IMR-90 (cell line): ENCODE measurements at regions not wholly inside any gene's neighbourhood (a gene's known extent, or its start where the extent isn't known, plus 50 kb on each side); places are given as distances from the start of the nearest gene placed in this dataset.

Experiments used
- ATAC-seq: fragments of 200-7000 bp; cut with Tn5 transposase; 2 replicates; pipeline ENCODE4 v1.9.1; 2020; ENCODE audit warnings: low read depth, mild to moderate bottlenecking, moderate library complexity
- BruUV-seq: library from RNA; stranded (reverse); fragments of 400-500 nt; replicated peaks from 2 replicates; lab custom pipeline; 2021; lab: Mats Ljungman, UMichigan
- CTCF ChIA-PET: fragments of 300-600 bp; formaldehyde crosslinking; extraction: SDS; loops from one replicate; lab custom pipeline; 2021; ENCODE audit warnings: antibody characterized with exemption; lab: Yijun Ruan, JAX
- POLR2A ChIA-PET: fragments of 300-600 bp; sonication (Branson Sonifier 250); formaldehyde crosslinking; loops from one replicate; lab custom pipeline; 2022; ENCODE audit warnings: antibody characterized with exemption; ENCODE audit not compliant: unreplicated experiment; lab: Charles Lee
- DNase-seq: peaks from one replicate; pipeline ENCODE4 v3.0.0; 2013
- H2AFZ ChIP-seq: replicated peaks from 2 replicates; pipeline ENCODE3; 2013; ENCODE audit warnings: low read length, mild to moderate bottlenecking; ENCODE audit not compliant: poor library complexity
- H2AK5ac ChIP-seq: 2 replicates; pipeline ENCODE4 v1.6.1; 2013; ENCODE audit warnings: low read depth, low read length, inconsistent platforms
- H2AK9ac ChIP-seq: replicated peaks from 2 replicates; pipeline ENCODE3; 2013; ENCODE audit warnings: mild to moderate bottlenecking, low read depth, low read length, moderate library complexity; ENCODE audit not compliant: poor library complexity
- H2BK120ac ChIP-seq: 2 replicates; pipeline ENCODE4 v1.6.1; 2013; ENCODE audit warnings: low read depth, low read length, inconsistent platforms
- H2BK15ac ChIP-seq: 3 replicates; pipeline ENCODE4 v1.6.1; 2013; ENCODE audit warnings: low read depth, low read length, inconsistent platforms
- H2BK20ac ChIP-seq: 2 replicates; pipeline ENCODE4 v1.6.1; 2013; ENCODE audit warnings: low read depth, mild to moderate bottlenecking, inconsistent platforms, low read length, moderate library complexity
- H2BK5ac ChIP-seq: 2 replicates; pipeline ENCODE4 v1.6.1; 2013; ENCODE audit warnings: mild to moderate bottlenecking, low read depth, low read length, inconsistent platforms; ENCODE audit not compliant: poor library complexity, severe bottlenecking
- H3K14ac ChIP-seq: replicated peaks from 2 replicates; pipeline ENCODE4 v1.6.1; 2013; ENCODE audit warnings: low read depth, low read length, inconsistent platforms
- H3K18ac ChIP-seq: 2 replicates; pipeline ENCODE4 v1.6.1; 2013; ENCODE audit warnings: low read depth, low read length, control low read depth
- H3K23ac ChIP-seq: 2 replicates; pipeline ENCODE4 v1.6.1; 2013; ENCODE audit warnings: low read depth, low read length, inconsistent platforms
- H3K27ac ChIP-seq: 2 replicates; pipeline ENCODE4 v1.5.1; 2013; ENCODE audit warnings: mild to moderate bottlenecking, control low read depth, low read length; ENCODE audit not compliant: insufficient read depth
- H3K27me3 ChIP-seq: 2 replicates; pipeline ENCODE4 v1.6.1; 2013; ENCODE audit warnings: low read length; ENCODE audit not compliant: control insufficient read depth, insufficient read depth
- H3K36me3 ChIP-seq: 2 replicates; pipeline ENCODE4 v1.6.1; 2013; ENCODE audit warnings: low read length, mixed read lengths; ENCODE audit not compliant: control insufficient read depth, insufficient read depth
- H3K4ac ChIP-seq: 2 replicates; pipeline ENCODE4 v1.6.1; 2013; ENCODE audit warnings: low read depth, low read length, inconsistent platforms
- H3K4me1 ChIP-seq: 2 replicates; pipeline ENCODE4 v1.6.1; 2013; ENCODE audit warnings: low read length, mixed read lengths; ENCODE audit not compliant: control insufficient read depth, insufficient read depth
- H3K4me2 ChIP-seq: 2 replicates; pipeline ENCODE4 v1.6.1; 2013; ENCODE audit warnings: low read depth, mild to moderate bottlenecking, control low read depth, low read length, moderate library complexity
- H3K4me3 ChIP-seq: 2 replicates; pipeline ENCODE4 v1.5.1; 2013; ENCODE audit warnings: low read depth, mild to moderate bottlenecking, control low read depth, low read length, moderate library complexity; ENCODE audit not compliant: insufficient read depth
- H3K56ac ChIP-seq: 2 replicates; pipeline ENCODE4 v1.6.1; 2013; ENCODE audit warnings: low read length, inconsistent platforms; ENCODE audit not compliant: insufficient read depth; ENCODE audit errors: extremely low read depth
- H3K79me1 ChIP-seq, 2 experiments: 2 replicates each; pipeline ENCODE4 v1.6.1; 2013; ENCODE audit warnings: low read length in 2 of 2, inconsistent platforms in 1 of 2, low read depth in 1 of 2
- H3K9ac ChIP-seq: 2 replicates; pipeline ENCODE4 v1.6.1; 2013; ENCODE audit warnings: low read depth, low read length, control low read depth
- H3K9me1 ChIP-seq: 2 replicates; pipeline ENCODE4 v1.6.1; 2013; ENCODE audit warnings: low read length, inconsistent platforms; ENCODE audit not compliant: insufficient read depth
- H3K9me3 ChIP-seq: 2 replicates; pipeline ENCODE4 v1.6.1; 2013; ENCODE audit warnings: low read length; ENCODE audit not compliant: control insufficient read depth, insufficient read depth
- H4K20me1 ChIP-seq: 2 replicates; pipeline ENCODE4 v1.6.1; 2013; ENCODE audit warnings: low read length, inconsistent platforms; ENCODE audit not compliant: insufficient read depth
- H4K5ac ChIP-seq: 2 replicates; pipeline ENCODE4 v1.6.1; 2013; ENCODE audit warnings: mild to moderate bottlenecking, low read depth, low read length, control low read depth
- H4K8ac ChIP-seq, 2 experiments: 2 replicates each; pipeline ENCODE4 v1.6.1; 2013; ENCODE audit warnings: low read depth in 2 of 2, low read length in 2 of 2, control low read depth in 1 of 2, inconsistent platforms in 1 of 2
- H4K91ac ChIP-seq: 2 replicates; pipeline ENCODE4 v1.6.1; 2013; ENCODE audit warnings: low read depth, low read length, inconsistent platforms; ENCODE audit not compliant: insufficient read depth
- MAZ ChIP-seq: IDR thresholded peaks from 2 replicates; pipeline ENCODE4 v1.6.1; 2012; ENCODE audit warnings: low read depth, mild to moderate bottlenecking, low read length, improper control_type of control experiment, moderate library complexity, borderline replicate concordance
- WGBS, 2 experiments: methylation state at CpG; one replicate each; pipeline versions ENCODE4 v1.1.5 to v1.1.7; 2013; ENCODE audit warnings: missing lambda C conversion rate in 2 of 2; ENCODE audit not compliant: insufficient read length in 1 of 2; ENCODE audit errors: extremely low coverage in 2 of 2; 5-methylcytosine and 5-hydroxymethylcytosine counted together
- dilution Hi-C: fragments of 300-500 bp; cut with HindIII; formaldehyde crosslinking; loops from one replicate; pipeline ENCODE4 v1.14.3; 2018; ENCODE audit warnings: low sequenced_read_pairs; ENCODE audit not compliant: unreplicated experiment
- in situ Hi-C: fragments of 300-500 bp; cut with MboI; formaldehyde crosslinking; loops from 3 replicates; pipeline ENCODE4 v1.14.3; 2019; ENCODE audit warnings: low sequenced_read_pairs, inconsistent platforms, mixed read lengths
- intact Hi-C: fragments of 100-400 bp; cut with micrococcal nuclease; formaldehyde crosslinking; loops from 2 replicates; pipeline ENCODE4 v1.10.0; 2022

GRCh38 chr18:64936671-64937070 is 787.8 kb upstream of the LINC00305 start:
- BruUV-seq = no TSS peak
- Histone ChIP-seq H3K79me1 (no peaks in the 10 kb centered on the region), H2BK120ac (no peak overlapping the region), H3K14ac (no peak overlapping the region), H3K9me1 (no peaks in the 10 kb centered on the region), H3K4ac (no peak overlapping the region), H3K4me1 (no peaks in the 10 kb centered on the region), H2AK5ac (no peak overlapping the region), H4K20me1 (no peaks in the 10 kb centered on the region), H4K91ac (no peak overlapping the region), H3K4me3 (no peak overlapping the region), H3K18ac (no peak overlapping the region), H2AFZ (no peak overlapping the region), H3K23ac (no peak overlapping the region), H4K5ac (no peak overlapping the region), H2BK5ac (no peak overlapping the region), H3K27ac (no peak overlapping the region), H2BK20ac (no peak overlapping the region), H3K9me3 (peaks cover 3% of the 10 kb centered on the region; the same call in 1 of the 2 replicates), H2AK9ac (no peak overlapping the region), H2BK15ac (no peak overlapping the region), H3K27me3 (no peaks in the 10 kb centered on the region), H4K8ac (no peak overlapping the region), H3K9ac (no peak overlapping the region), H3K56ac (no peak overlapping the region), H3K4me2 (no peak overlapping the region), H3K36me3 (no peaks in the 10 kb centered on the region)
- in situ Hi-C loops (no loop called here), dilution Hi-C loops (no loop called here), intact Hi-C loops (no loop called here)
- DNase-seq (no peak), ATAC-seq (no peak)
- WGBS, 2 experiments = no CpG with 5 or more reads among the region's 1 CpG
- no peak for TF ChIP-seq MAZ
- ChIA-PET POLR2A (no interaction called here), CTCF (no interaction called here)
